Activated CD8-positive, alpha-beta memory T cell treated with anti-CD3 and anti-CD28 coated beads, Interleukin-2, amount 10 ng/mL, durations not matched to agents 7 days and 5 days (primary cell): ENCODE measurements at regions not wholly inside any gene's neighbourhood (a gene's known extent, or its start where the extent isn't known, plus 50 kb on each side); places are given as distances from the start of the nearest gene placed in this dataset.
"Not testable (repeated sequence)": the region's sequence is repeated elsewhere in the genome, so short reads cannot be mapped to it uniquely, and the experiment has no call there.

ENCODE experiments used
- ATAC-seq: fragments of 150-1000 bp; cut with Tn5 transposase; one replicate; pipeline ENCODE4 v1.10.0; 2021; ENCODE audit warnings: moderate library complexity
- CTCF ChIA-PET: fragments of 350-600 bp; sonication (Branson Sonifier 250); formaldehyde crosslinking; loops from one replicate; lab custom pipeline; 2021; ENCODE audit warnings: antibody characterized with exemption; lab: Charles Lee
- DNase-seq: peaks from one replicate; pipeline ENCODE4 v3.0.0-alpha.2; 2020
- H3K27ac Mint-ChIP-seq: one replicate; pipeline ENCODE4 v1.8.0; 2021; ENCODE audit warnings: mild to moderate bottlenecking, mixed read lengths
- H3K27me3 Mint-ChIP-seq: one replicate; pipeline ENCODE4 v1.8.0; 2021; ENCODE audit warnings: mixed read lengths
- H3K36me3 Mint-ChIP-seq: one replicate; pipeline ENCODE4 v1.8.0; 2021; ENCODE audit warnings: mild to moderate bottlenecking, mixed read lengths
- H3K4me1 Mint-ChIP-seq: one replicate; pipeline ENCODE4 v1.8.0; 2021; ENCODE audit warnings: mixed read lengths
- H3K4me3 Mint-ChIP-seq: one replicate; pipeline ENCODE4 v1.8.0; 2021; ENCODE audit warnings: mild to moderate bottlenecking, moderate library complexity, mixed read lengths
- H3K9me3 Mint-ChIP-seq: one replicate; pipeline ENCODE4 v1.8.0; 2022; ENCODE audit warnings: low read depth, mixed read lengths

DNA sequence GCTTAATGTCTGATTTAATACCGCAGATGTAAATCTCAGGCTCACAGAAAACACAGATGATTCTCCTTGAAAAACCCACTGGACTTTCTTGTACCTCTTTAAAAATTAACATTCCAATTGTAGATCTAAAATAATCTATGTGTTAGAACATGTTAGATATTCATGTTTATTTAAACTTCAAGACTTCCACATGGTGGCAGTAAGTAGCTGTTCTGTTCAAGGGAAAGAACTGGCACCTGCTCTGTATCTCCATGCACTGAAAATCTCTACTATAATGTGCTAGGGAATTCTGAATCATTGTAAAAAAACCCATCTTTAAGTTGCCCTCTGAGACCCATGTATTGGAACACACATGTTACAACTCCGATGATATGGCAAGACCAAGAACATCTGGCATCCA is 366.9 kb downstream of the DMRTA1 start:
- no peak for DNase-seq
- peaks cover 4% of the 10 kb centered on the region for H3K9me3 Mint-ChIP-seq
- H3K4me3 Mint-ChIP-seq: no peak overlapping the region
- CTCF ChIA-PET: no interaction called here
- no peaks in the 10 kb centered on the region for H3K27me3 Mint-ChIP-seq
- H3K4me1 Mint-ChIP-seq: no peaks in the 10 kb centered on the region
- no peaks in the 10 kb centered on the region for H3K36me3 Mint-ChIP-seq
- ATAC-seq: no peak
- H3K27ac Mint-ChIP-seq: no peak overlapping the region

DNA sequence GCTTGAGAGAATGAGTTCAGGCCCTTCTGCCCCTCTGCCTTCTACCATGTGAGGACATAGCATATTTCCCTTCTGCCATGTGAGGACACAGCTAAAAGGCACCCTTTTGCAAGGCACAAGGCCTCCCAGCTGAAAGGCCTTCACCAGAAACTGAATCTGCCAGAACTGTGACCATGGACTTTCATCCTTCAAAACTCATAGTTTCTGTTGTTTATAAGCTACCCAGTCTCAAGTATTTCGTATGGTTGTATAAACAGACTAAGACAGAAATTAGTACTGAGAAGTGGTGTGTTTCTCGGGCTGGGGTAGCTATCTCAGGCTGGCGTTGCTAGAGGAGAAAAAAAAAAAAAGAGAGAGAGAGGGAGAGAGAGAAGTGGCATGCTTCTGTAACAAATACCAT is 368.6 kb downstream of the DMRTA1 start:
- CTCF ChIA-PET: no interaction called here
- ATAC-seq (no peak), DNase-seq (no peak)
- Mint-ChIP-seq H3K36me3 (no peaks in the 10 kb centered on the region), H3K27me3 (no peaks in the 10 kb centered on the region), H3K4me3 (no peak overlapping the region), H3K4me1 (no peaks in the 10 kb centered on the region), H3K27ac (no peak overlapping the region), H3K9me3 (peaks cover 6% of the 10 kb centered on the region)

DNA sequence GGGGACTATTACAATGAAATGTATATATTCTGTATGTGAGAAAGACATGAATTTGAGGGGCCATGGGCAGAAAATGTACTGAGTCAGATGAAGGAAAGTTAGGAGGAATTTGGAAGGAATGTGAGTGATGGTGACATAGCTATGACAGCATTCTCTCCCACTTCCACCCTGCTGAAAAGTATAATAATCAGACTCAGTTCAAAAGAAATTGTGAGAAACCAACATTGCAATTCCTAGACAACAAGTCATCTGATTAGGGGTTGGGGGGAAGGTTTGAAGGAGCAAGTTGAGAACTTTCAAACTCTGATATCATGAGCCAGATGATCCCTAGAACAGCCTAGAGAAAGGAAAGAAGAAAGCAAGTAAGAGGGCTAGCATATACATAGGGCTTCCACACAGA is 370.6 kb downstream of the DMRTA1 start:
- H3K9me3 Mint-ChIP-seq: peaks cover 9% of the 10 kb centered on the region
- no peaks in the 10 kb centered on the region for H3K27me3 Mint-ChIP-seq
- no peaks in the 10 kb centered on the region for H3K36me3 Mint-ChIP-seq
- no peak for ATAC-seq
- no peaks in the 10 kb centered on the region for H3K4me1 Mint-ChIP-seq
- no peak overlapping the region for H3K4me3 Mint-ChIP-seq
- no peak for DNase-seq
- H3K27ac Mint-ChIP-seq: no peak overlapping the region
- CTCF ChIA-PET: no interaction called here

DNA sequence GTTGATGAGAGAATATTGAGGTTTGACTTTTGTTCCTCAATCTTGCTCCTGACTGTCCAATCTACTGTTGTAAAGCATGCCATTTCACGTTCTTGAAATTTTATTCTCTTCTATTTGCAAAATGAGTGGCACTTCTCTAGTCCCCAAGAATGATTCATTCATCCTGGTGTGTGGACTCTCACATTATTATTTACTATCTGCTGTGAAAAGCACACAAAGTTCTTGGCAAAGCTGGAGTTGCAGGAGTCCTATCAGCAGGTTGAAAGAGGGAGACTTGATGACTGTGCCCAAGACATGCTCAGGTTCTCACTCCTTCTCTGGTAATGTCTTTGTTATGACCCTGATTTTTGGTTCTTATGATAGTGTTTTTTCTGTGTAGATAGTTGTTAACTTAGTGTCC is 382.6 kb downstream of the DMRTA1 start:
- DNase-seq: no peak
- no peaks in the 10 kb centered on the region for H3K36me3 Mint-ChIP-seq
- H3K4me3 Mint-ChIP-seq: no peak overlapping the region
- peaks cover 4% of the 10 kb centered on the region for H3K9me3 Mint-ChIP-seq
- H3K27ac Mint-ChIP-seq: no peak overlapping the region
- H3K27me3 Mint-ChIP-seq: no peaks in the 10 kb centered on the region
- no peak for ATAC-seq
- H3K4me1 Mint-ChIP-seq: no peaks in the 10 kb centered on the region
- CTCF ChIA-PET: no interaction called here

DNA sequence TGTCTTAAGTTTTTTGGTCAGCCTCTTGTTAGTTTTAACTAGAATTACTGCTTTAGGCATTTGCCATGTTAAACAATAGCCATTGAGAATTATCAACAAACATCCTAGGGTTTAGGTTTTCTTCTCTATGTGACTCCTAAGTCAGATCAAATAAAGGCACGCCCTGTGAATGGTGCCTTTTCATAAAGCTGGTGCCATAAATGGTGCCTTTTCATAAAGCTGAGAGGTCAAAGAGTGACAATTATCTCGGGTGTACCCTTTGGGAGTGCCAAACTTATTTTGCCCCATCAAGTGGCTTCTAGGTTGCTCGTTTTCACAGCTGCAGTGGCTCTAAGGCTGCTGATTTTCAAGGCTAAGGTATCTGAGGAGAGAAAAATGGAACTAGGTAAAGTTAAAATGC is 391.6 kb downstream of the DMRTA1 start:
- Mint-ChIP-seq H3K4me1 (no peaks in the 10 kb centered on the region), H3K9me3 (peaks cover 2% of the 10 kb centered on the region), H3K27ac (no peak overlapping the region), H3K27me3 (no peaks in the 10 kb centered on the region), H3K36me3 (no peaks in the 10 kb centered on the region), H3K4me3 (no peak overlapping the region)
- CTCF ChIA-PET: no interaction called here
- DNase-seq (no peak), ATAC-seq (no peak)

DNA sequence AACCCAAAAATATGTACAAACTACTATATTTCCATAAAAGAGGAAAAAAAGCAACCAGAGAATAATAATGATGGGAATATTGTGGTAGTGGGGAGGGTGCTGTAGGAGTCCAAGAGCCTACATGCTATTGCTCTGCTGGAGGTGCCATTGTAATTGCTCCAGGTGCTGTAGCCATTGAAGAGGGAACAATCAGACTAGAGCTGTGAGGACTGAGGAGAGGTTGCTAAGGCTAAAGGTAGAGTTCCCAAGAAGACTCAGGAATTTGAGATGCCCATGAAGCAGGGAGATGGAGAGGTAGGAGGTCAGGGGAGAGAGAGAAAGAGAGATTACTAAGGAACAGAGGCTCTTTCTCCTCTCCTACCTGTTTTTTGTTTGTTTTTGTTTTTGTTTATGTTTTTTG is 394.0 kb downstream of the DMRTA1 start:
- Mint-ChIP-seq H3K9me3 (peaks cover 2% of the 10 kb centered on the region), H3K27me3 (no peaks in the 10 kb centered on the region), H3K4me3 (no peak overlapping the region), H3K36me3 (no peaks in the 10 kb centered on the region), H3K27ac (no peak overlapping the region), H3K4me1 (no peaks in the 10 kb centered on the region)
- no peak for ATAC-seq
- no peak for DNase-seq
- CTCF ChIA-PET: no interaction called here

DNA sequence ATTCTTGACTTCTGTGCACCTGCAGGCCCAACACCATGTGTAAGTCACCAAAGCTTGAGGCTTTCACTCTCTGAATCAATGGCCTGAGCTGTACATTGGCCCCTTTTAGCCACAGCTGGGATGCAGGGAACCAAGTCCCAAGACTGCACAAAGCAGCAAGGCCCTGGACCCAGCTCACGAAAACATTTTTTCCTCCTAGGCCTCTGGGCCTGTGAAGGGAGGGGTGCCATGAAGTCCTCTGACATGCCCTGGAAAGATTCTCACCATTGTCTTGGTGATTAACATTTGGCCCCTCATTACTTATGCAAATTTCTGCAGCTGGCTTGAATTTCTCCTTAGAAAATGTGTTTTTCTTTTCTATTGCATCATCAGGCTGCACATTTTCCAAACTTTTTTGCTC is 398.6 kb downstream of the DMRTA1 start:
- DNase-seq, ATAC-seq, H3K36me3 Mint-ChIP-seq, CTCF ChIA-PET, H3K27me3 Mint-ChIP-seq, H3K27ac Mint-ChIP-seq, H3K4me1 Mint-ChIP-seq, H3K4me3 Mint-ChIP-seq: not testable (repeated sequence)
- peaks cover 15% of the 10 kb centered on the region for H3K9me3 Mint-ChIP-seq

DNA sequence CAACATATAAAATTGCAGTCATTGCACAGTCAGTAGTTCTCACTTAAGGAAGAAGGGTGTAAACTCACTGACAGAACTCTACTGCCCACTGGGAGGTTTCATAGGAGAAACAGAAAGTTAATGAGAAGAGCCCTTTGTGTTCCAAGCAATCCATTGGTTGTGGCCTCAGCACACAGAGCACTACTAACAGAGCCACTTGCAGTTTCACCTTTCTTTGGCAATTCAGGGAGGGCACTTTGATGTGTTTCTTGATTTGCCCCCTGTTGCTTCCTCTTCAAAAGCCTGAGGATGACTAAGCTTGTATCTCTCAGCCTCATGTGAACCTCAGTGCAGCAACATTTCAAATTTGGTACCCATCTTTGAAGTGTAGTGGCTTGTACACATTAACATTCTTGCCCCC is 409.4 kb downstream of the DMRTA1 start:
- Mint-ChIP-seq H3K27ac (no peak overlapping the region), H3K4me3 (no peak overlapping the region), H3K4me1 (no peaks in the 10 kb centered on the region), H3K36me3 (no peaks in the 10 kb centered on the region), H3K9me3 (peaks cover 6% of the 10 kb centered on the region), H3K27me3 (no peaks in the 10 kb centered on the region)
- DNase-seq (no peak), ATAC-seq (no peak)
- CTCF ChIA-PET: no interaction called here

DNA sequence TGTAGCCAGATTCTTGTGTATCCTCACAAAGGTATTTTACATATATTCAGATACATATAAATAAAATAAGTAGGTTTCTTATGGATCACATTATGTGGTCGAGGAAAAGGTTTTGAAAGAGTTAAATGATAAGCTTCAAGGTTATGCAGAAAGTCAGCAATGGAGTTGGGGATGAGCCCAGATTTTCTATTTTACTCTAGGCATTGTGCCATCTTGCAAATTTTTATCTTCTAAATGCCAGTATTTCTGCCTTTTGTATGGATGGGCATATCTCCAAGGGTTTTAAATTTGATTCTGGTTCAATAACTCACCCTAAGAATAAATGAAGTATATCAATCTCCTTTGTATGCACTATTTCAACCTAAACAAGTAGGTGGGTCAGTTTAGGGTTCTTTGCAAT is 410.7 kb downstream of the DMRTA1 start:
- no peak overlapping the region for H3K4me3 Mint-ChIP-seq
- DNase-seq (no peak), ATAC-seq (no peak)
- no peak overlapping the region for H3K27ac Mint-ChIP-seq
- H3K27me3 Mint-ChIP-seq: no peaks in the 10 kb centered on the region
- no peaks in the 10 kb centered on the region for H3K36me3 Mint-ChIP-seq
- CTCF ChIA-PET: no interaction called here
- H3K4me1 Mint-ChIP-seq: no peaks in the 10 kb centered on the region
- peaks cover 7% of the 10 kb centered on the region for H3K9me3 Mint-ChIP-seq

DNA sequence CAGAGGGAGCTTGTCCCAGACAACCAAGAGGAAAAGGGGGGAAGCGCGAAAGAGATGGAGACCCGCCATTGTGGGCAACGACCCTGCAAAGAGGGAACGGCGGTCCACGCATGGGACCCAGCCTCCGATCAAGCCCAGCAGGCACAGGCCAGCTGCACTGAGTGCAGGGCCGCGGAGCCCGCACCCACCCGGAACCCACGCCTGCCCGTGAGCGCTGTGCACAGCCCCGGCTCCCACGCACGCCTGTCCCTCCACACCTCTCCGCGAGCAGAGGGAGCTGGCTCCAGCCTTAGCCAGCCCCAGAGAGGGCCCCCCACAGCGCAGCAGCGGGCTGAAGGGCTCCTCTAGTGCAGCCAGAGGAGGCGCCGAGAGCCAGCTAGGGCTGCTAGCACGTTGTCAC is 416.5 kb downstream of the DMRTA1 start:
- Mint-ChIP-seq H3K4me1 (no peaks in the 10 kb centered on the region), H3K27me3 (no peaks in the 10 kb centered on the region), H3K27ac (no peak overlapping the region), H3K4me3 (no peak overlapping the region), H3K36me3 (no peaks in the 10 kb centered on the region), H3K9me3 (peaks cover 11% of the 10 kb centered on the region)
- no peak for DNase-seq
- CTCF ChIA-PET: no interaction called here
- no peak for ATAC-seq

DNA sequence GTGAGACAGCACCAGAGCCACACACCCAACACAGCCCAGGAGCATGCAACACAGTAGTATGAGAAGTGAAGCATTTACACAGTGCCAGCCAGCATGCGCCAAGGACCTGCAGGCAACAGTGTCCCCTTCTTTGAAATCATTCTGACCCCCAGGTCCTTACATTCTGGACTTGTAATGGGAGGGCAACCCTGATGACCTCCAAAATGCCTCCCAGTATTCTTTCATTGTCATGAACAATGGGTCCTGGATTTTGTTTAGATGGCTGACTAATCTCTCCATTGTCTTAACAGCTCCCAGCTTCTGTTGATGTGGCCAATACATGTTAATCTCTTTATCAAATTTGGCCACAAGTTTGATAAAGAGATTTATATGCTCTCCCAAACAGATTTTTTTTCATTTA is 417.1 kb downstream of the DMRTA1 start:
- CTCF ChIA-PET: no interaction called here
- Mint-ChIP-seq H3K9me3 (peaks cover 13% of the 10 kb centered on the region), H3K27me3 (no peaks in the 10 kb centered on the region), H3K4me1 (no peaks in the 10 kb centered on the region), H3K27ac (no peak overlapping the region), H3K36me3 (no peaks in the 10 kb centered on the region), H3K4me3 (no peak overlapping the region)
- DNase-seq (no peak), ATAC-seq (no peak)

DNA sequence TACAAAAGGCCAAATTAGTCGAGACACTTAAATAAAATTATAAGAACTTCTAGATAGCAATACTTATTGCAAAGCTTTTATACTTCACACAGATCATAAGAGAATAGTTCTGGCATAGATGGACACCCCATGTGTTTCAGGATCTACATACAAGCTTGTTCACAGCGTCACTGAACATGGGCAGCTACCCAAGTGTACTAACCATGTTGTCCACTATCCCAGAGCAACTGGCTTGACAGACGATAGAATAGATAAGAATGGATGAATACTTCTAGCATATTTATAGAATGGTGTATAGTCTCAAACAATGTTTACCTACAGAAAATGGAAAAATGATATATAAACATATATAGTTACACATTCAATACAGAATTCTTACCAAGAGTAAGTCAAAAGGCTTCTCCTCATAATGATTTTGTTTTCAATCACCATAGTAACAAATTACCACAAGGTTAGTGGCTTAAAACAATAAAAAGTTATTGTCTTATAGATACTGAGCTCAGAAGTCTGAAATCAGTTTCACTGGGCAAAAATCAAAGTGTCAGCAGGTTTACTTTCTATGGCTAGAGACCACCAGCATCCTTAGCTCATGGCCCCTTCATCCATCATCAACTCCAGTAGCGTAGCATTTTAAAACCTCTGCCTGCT is 446.7 kb downstream of the DMRTA1 start:
- no peaks in the 10 kb centered on the region for H3K36me3 Mint-ChIP-seq
- no peak overlapping the region for H3K4me3 Mint-ChIP-seq
- no peaks in the 10 kb centered on the region for H3K4me1 Mint-ChIP-seq
- no peaks in the 10 kb centered on the region for H3K27me3 Mint-ChIP-seq
- no peak for DNase-seq
- peaks cover 7% of the 10 kb centered on the region for H3K9me3 Mint-ChIP-seq
- H3K27ac Mint-ChIP-seq: no peak overlapping the region
- no peak for ATAC-seq
- CTCF ChIA-PET: no interaction called here

DNA sequence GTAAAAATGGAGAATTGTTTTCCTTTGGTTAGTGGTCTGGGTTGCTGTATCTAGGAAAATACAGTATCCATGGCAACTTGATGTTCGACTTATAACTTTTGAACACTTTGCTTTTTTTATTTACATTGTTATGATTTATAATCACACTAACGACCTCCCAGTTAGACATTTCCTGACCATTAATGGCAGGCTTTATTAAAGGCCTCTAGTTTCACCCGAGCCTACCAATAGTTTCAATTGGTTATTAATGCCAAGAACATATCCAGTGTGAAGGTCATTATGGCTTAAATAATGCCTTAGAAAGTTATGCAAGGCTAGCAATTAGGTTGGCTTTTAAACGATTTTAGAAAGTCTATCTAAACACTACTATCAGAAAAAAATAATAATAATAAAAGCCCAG is 452.0 kb downstream of the DMRTA1 start:
- DNase-seq: no peak
- ATAC-seq: no peak
- Mint-ChIP-seq H3K27ac (no peak overlapping the region), H3K4me1 (no peaks in the 10 kb centered on the region), H3K27me3 (no peaks in the 10 kb centered on the region), H3K4me3 (no peak overlapping the region), H3K9me3 (peaks cover 3% of the 10 kb centered on the region), H3K36me3 (no peaks in the 10 kb centered on the region)
- CTCF ChIA-PET: no interaction called here

DNA sequence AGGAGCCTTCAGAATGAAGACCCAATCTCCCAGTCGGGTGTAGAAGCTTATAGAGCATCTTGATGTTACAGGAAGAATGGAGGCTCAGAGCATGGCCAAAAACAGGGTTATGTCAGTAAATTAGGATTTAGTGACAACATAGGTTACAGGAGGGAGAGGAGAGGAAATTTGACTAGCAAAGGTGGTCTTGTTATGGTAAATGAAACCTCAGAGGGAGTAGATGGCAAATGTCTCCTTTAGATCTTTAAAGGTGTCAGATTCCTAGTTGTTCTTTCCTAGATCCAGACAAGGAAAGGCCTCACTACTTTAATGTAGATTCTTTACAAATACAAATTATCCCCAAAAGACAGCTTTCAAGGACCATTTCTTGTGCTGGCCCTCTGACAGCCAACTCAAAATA is 465.0 kb downstream of the DMRTA1 start:
- Mint-ChIP-seq H3K4me3 (no peak overlapping the region), H3K27ac (no peak overlapping the region), H3K9me3 (peaks cover 3% of the 10 kb centered on the region), H3K36me3 (no peaks in the 10 kb centered on the region), H3K27me3 (no peaks in the 10 kb centered on the region), H3K4me1 (no peaks in the 10 kb centered on the region)
- CTCF ChIA-PET: no interaction called here
- ATAC-seq (no peak), DNase-seq (no peak)

DNA sequence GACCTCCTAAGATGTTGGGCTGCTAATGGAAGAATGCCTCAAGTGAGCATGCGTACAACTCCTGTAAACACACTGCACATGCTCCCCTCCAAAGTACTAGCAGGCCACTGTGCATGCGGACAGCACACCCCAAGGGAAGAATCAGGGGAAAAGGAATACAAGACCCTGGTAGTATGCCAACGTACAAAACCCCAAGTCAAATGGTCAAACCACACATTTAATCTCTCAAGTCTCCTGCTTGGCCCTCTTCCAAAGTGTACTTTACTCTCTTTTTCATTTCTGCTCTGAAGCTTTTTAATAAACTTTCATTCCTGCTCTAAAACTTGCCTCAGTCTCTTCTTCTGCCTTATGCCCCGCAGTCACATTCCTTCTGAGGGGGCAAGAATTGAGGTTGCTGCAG is 466.4 kb downstream of the DMRTA1 start:
- no peak for ATAC-seq
- Mint-ChIP-seq H3K9me3 (peaks cover 2% of the 10 kb centered on the region), H3K4me1 (no peaks in the 10 kb centered on the region), H3K4me3 (no peak overlapping the region), H3K36me3 (no peaks in the 10 kb centered on the region), H3K27ac (no peak overlapping the region), H3K27me3 (no peaks in the 10 kb centered on the region)
- DNase-seq: no peak
- CTCF ChIA-PET: no interaction called here
